ENCODE measurements at regions not wholly inside any gene's neighbourhood (a gene's known extent, or its start where the extent isn't known, plus 50 kb on each side); places are given as distances from the start of the nearest gene placed in this dataset.
"Not testable (repeated sequence)": the region's sequence is repeated elsewhere in the genome, so short reads cannot be mapped to it uniquely, and the experiment has no call there.

- no peak for DNase-seq (ENCODE audit: low read depth in 2 of 2)
Measured at GRCh38 chr18:47412924-47413323, 161.5 kb upstream of the SKOR2 start.

GRCh38 chr18:47411159-47411558, 159.7 kb upstream of the SKOR2 start:
- DNase-seq (ENCODE audit: low read depth in 2 of 2), result no peak

GRCh38 chr18:47410139-47410538, 158.7 kb upstream of the SKOR2 start:
- DNase-seq (ENCODE audit: low read depth in 2 of 2), result no peak

GRCh38 chr18:47409519-47409918, 158.1 kb upstream of the SKOR2 start:
- DNase-seq (ENCODE audit: low read depth in 2 of 2), result no peak

GRCh38 chr18:47407736-47408135, 156.3 kb upstream of the SKOR2 start:
- DNase-seq (ENCODE audit: low read depth in 2 of 2), result no peak

- DNase-seq (ENCODE audit: low read depth in 2 of 2), result no peak
Measured at GRCh38 chr18:47404845-47405244, 153.4 kb upstream of the SKOR2 start.

- no peak for DNase-seq (ENCODE audit: low read depth in 2 of 2)
Measured at GRCh38 chr18:47403949-47404348, 152.5 kb upstream of the SKOR2 start.

- no peak for DNase-seq (ENCODE audit: low read depth in 2 of 2)
Measured at GRCh38 chr18:47403317-47403716, 151.9 kb upstream of the SKOR2 start.

- DNase-seq (ENCODE audit: low read depth in 2 of 2), result no peak
Measured at GRCh38 chr18:47399475-47399874, 148.0 kb upstream of the SKOR2 start.

- peak in 1 of 2 donors; percentile 18 for DNase-seq (ENCODE audit: low read depth in 2 of 2)
Measured at GRCh38 chr18:47397671-47398319, 146.3 kb upstream of the SKOR2 start.

GRCh38 chr18:47391665-47392064, 140.2 kb upstream of the SKOR2 start:
- DNase-seq (ENCODE audit: low read depth in 2 of 2), result no peak

GRCh38 chr18:47390410-47391024, 139.1 kb upstream of the SKOR2 start:
- DNase-seq (ENCODE audit: low read depth in 2 of 2), result no peak

GRCh38 chr18:47389210-47389609, 137.8 kb upstream of the SKOR2 start:
- DNase-seq (ENCODE audit: low read depth in 2 of 2), result no peak

- no peak for DNase-seq (ENCODE audit: low read depth in 2 of 2)
Measured at GRCh38 chr18:47387864-47388263, 136.4 kb upstream of the SKOR2 start.

GRCh38 chr18:47383729-47384128, 132.3 kb upstream of the SKOR2 start:
- no peak for DNase-seq (ENCODE audit: low read depth in 2 of 2)

- no peak for DNase-seq (ENCODE audit: low read depth in 2 of 2)
Measured at GRCh38 chr18:47381975-47382570, 130.6 kb upstream of the SKOR2 start.

GRCh38 chr18:47380153-47380552, 128.7 kb upstream of the SKOR2 start:
- no peak for DNase-seq (ENCODE audit: low read depth in 2 of 2)

GRCh38 chr18:47373465-47373864, 122.0 kb upstream of the SKOR2 start:
- DNase-seq (ENCODE audit: low read depth in 2 of 2), result no peak

GRCh38 chr18:47370052-47370451, 118.6 kb upstream of the SKOR2 start:
- DNase-seq (ENCODE audit: low read depth in 2 of 2), result no peak

- not testable (repeated sequence) for DNase-seq (ENCODE audit: low read depth in 2 of 2)
Measured at GRCh38 chr18:47354061-47354460, 102.6 kb upstream of the SKOR2 start.

- DNase-seq (ENCODE audit: low read depth in 2 of 2), result no peak
Measured at GRCh38 chr18:47346016-47346415, 94.6 kb upstream of the SKOR2 start.

- no peak for DNase-seq (ENCODE audit: low read depth in 2 of 2)
Measured at GRCh38 chr18:47345291-47345690, 93.8 kb upstream of the SKOR2 start.

- no peak for DNase-seq (ENCODE audit: low read depth in 2 of 2)
Measured at GRCh38 chr18:47343291-47343690, 91.8 kb upstream of the SKOR2 start.
